Hepatocyte (in vitro differentiated cells): ENCODE measurements at regions not wholly inside any gene's neighbourhood (a gene's known extent, or its start where the extent isn't known, plus 50 kb on each side); places are given as distances from the start of the nearest gene placed in this dataset.

Experiments used
- CTCF ChIP-seq: fragments of 200-600 bp; sonication (generic); IDR thresholded peaks from 2 replicates; pipeline ENCODE4 v1.5.1; 2016; ENCODE audit warnings: antibody characterized with exemption, mild to moderate bottlenecking; ENCODE audit not compliant: poor library complexity
- EZH2 ChIP-seq: fragments of 200-600 bp; sonication (generic); IDR thresholded peaks from 2 replicates; pipeline ENCODE4 v1.6.1; 2016; ENCODE audit warnings: antibody characterized with exemption, mild to moderate bottlenecking, borderline replicate concordance

- no peak for TF ChIP-seq EZH2
- TF ChIP-seq CTCF: no peak
These were observed 330.6 kb downstream of the CYRIA start for GRCh38 chr2:16334886-16335603.
